Globus pallidus (tissue), 1 donor: ENCODE measurements at regions not wholly inside any gene's neighbourhood (a gene's known extent, or its start where the extent isn't known, plus 50 kb on each side); places are given as distances from the start of the nearest gene placed in this dataset.
"Not testable (repeated sequence)": the region's sequence is repeated elsewhere in the genome, so short reads cannot be mapped to it uniquely, and the experiment has no call there.

Source experiments
- DNase-seq: peaks from one replicate; pipeline ENCODE4 v3.0.0-alpha.2; 2015; ENCODE audit warnings: low spot score

- DNase-seq = no peak
These were observed 615.0 kb upstream of the DDX18 start for GRCh38 chr2:117199511-117199910.

GRCh38 chr2:117212562-117212961 lies 601.9 kb upstream of the DDX18 start:
- DNase-seq = no peak

GRCh38 chr2:117217145-117217544 lies 597.3 kb upstream of the DDX18 start:
- DNase-seq = no peak

GRCh38 chr2:117222809-117223208 lies 591.7 kb upstream of the DDX18 start:
- no peak for DNase-seq

GRCh38 chr2:117232305-117232704 lies 582.2 kb upstream of the DDX18 start:
- DNase-seq = no peak

- DNase-seq = no peak
These were observed 557.1 kb upstream of the DDX18 start for GRCh38 chr2:117257362-117257761.

GRCh38 chr2:117269574-117269973 lies 544.9 kb upstream of the DDX18 start:
- no peak for DNase-seq

- DNase-seq = no peak
These were observed 542.9 kb upstream of the DDX18 start for GRCh38 chr2:117271631-117272030.

GRCh38 chr2:117273009-117273671 lies 541.4 kb upstream of the DDX18 start:
- no peak for DNase-seq

- DNase-seq = no peak
These were observed 521.5 kb upstream of the DDX18 start for GRCh38 chr2:117293012-117293411.

GRCh38 chr2:117299451-117299850 lies 515.0 kb upstream of the DDX18 start:
- no peak for DNase-seq

- DNase-seq = no peak
These were observed 505.4 kb upstream of the DDX18 start for GRCh38 chr2:117308861-117309770.

GRCh38 chr2:117321816-117322215 lies 492.7 kb upstream of the DDX18 start:
- no peak for DNase-seq

- DNase-seq = no peak
These were observed 491.2 kb upstream of the DDX18 start for GRCh38 chr2:117323331-117323730.

- DNase-seq = no peak
These were observed 483.9 kb upstream of the DDX18 start for GRCh38 chr2:117330641-117331040.

GRCh38 chr2:117335967-117336366 lies 478.5 kb upstream of the DDX18 start:
- no peak for DNase-seq

GRCh38 chr2:117336496-117336895 lies 478.0 kb upstream of the DDX18 start:
- no peak for DNase-seq

- not testable (repeated sequence) for DNase-seq
These were observed 476.5 kb upstream of the DDX18 start for GRCh38 chr2:117337981-117338380.

GRCh38 chr2:117339980-117340379 lies 474.5 kb upstream of the DDX18 start:
- DNase-seq = no peak

- DNase-seq = no peak
These were observed 472.8 kb upstream of the DDX18 start for GRCh38 chr2:117341690-117342089.

- no peak for DNase-seq
These were observed 472.1 kb upstream of the DDX18 start for GRCh38 chr2:117342415-117342814.

GRCh38 chr2:117349687-117350086 lies 464.8 kb upstream of the DDX18 start:
- DNase-seq = no peak

- DNase-seq = no peak
These were observed 463.1 kb upstream of the DDX18 start for GRCh38 chr2:117351396-117351795.
